SK-MEL-5 (cell line): ENCODE measurements at regions not wholly inside any gene's neighbourhood (a gene's known extent, or its start where the extent isn't known, plus 50 kb on each side); places are given as distances from the start of the nearest gene placed in this dataset.
"Not testable (repeated sequence)": the region's sequence is repeated elsewhere in the genome, so short reads cannot be mapped to it uniquely, and the experiment has no call there.

Experiments used
- DNase-seq: peaks from one replicate; pipeline ENCODE4 v3.0.0-alpha.2; 2016; ENCODE audit warnings: low read depth, low spot score
- in situ Hi-C: cut with HindIII; loops from 2 replicates; pipeline ENCODE4 v1.10.0; 2016; ENCODE audit warnings: low sequenced_read_pairs, high pct_unique_total_duplicates, low pct_unique_long_range_greater_than_20kb

GRCh38 chr6:19892260-19892659 lies 55.1 kb downstream of the ID4 start:
- DNase-seq: peak; percentile 81
- in situ Hi-C loops: no loop called here

GRCh38 chr6:19895866-19896692 lies 58.9 kb downstream of the ID4 start:
- DNase-seq: peak; percentile 100
- in situ Hi-C loops: no loop called here

- in situ Hi-C loops: no loop called here
- DNase-seq: no peak
These were observed 59.5 kb downstream of the ID4 start for GRCh38 chr6:19896693-19897010.

GRCh38 chr6:19898141-19898740 lies 61.1 kb downstream of the ID4 start:
- in situ Hi-C loops: no loop called here
- peak; percentile 96 for DNase-seq

- in situ Hi-C loops: no loop called here
- DNase-seq: no peak
These were observed 65.0 kb downstream of the ID4 start for GRCh38 chr6:19902201-19902600.

- in situ Hi-C loops: not testable (repeated sequence)
- DNase-seq: peak; percentile 69
These were observed 67.2 kb downstream of the ID4 start for GRCh38 chr6:19904408-19904807.

GRCh38 chr6:19905584-19905983 lies 68.4 kb downstream of the ID4 start:
- in situ Hi-C loops: no loop called here
- no peak for DNase-seq

GRCh38 chr6:19906171-19906570 lies 69.0 kb downstream of the ID4 start:
- DNase-seq: no peak
- in situ Hi-C loops: no loop called here

GRCh38 chr6:19911223-19911622 lies 74.1 kb downstream of the ID4 start:
- in situ Hi-C loops: no loop called here
- no peak for DNase-seq

GRCh38 chr6:19918436-19918835 lies 81.3 kb downstream of the ID4 start:
- DNase-seq: no peak
- in situ Hi-C loops: no loop called here

- no peak for DNase-seq
- in situ Hi-C loops: no loop called here
These were observed 84.6 kb downstream of the ID4 start for GRCh38 chr6:19921786-19922185.

GRCh38 chr6:19925533-19925932 lies 88.4 kb downstream of the ID4 start:
- in situ Hi-C loops: no loop called here
- DNase-seq: no peak

GRCh38 chr6:19928461-19928860 lies 91.3 kb downstream of the ID4 start:
- no peak for DNase-seq
- in situ Hi-C loops: no loop called here

- in situ Hi-C loops: no loop called here
- no peak for DNase-seq
These were observed 92.1 kb downstream of the ID4 start for GRCh38 chr6:19929312-19929711.

- DNase-seq: no peak
- in situ Hi-C loops: no loop called here
These were observed 97.9 kb downstream of the ID4 start for GRCh38 chr6:19934996-19935591.

- DNase-seq, in situ Hi-C loops: not testable (repeated sequence)
These were observed 102.2 kb downstream of the ID4 start for GRCh38 chr6:19939321-19939720.

GRCh38 chr6:19939926-19940325 lies 102.8 kb downstream of the ID4 start:
- DNase-seq, in situ Hi-C loops: not testable (repeated sequence)

GRCh38 chr6:19943042-19943441 lies 105.9 kb downstream of the ID4 start:
- in situ Hi-C loops: no loop called here
- no peak for DNase-seq

GRCh38 chr6:19945843-19946358 lies 108.7 kb downstream of the ID4 start:
- in situ Hi-C loops: no loop called here
- DNase-seq: no peak
